Endodermal cell (in vitro differentiated cells): ENCODE measurements at regions not wholly inside any gene's neighbourhood (a gene's known extent, or its start where the extent isn't known, plus 50 kb on each side); places are given as distances from the start of the nearest gene placed in this dataset.

ENCODE experiments used
- DNase-seq: peaks from one replicate; pipeline ENCODE4 v3.0.0-alpha.2; 2017
- H3K27ac ChIP-seq: 2 replicates; pipeline ENCODE4 v1.5.1; 2013; ENCODE audit warnings: mild to moderate bottlenecking, low read depth, low read length, moderate library complexity
- H3K27me3 ChIP-seq: 2 replicates; pipeline ENCODE4 v1.6.1; 2013; ENCODE audit warnings: mild to moderate bottlenecking, low read length, moderate library complexity; ENCODE audit not compliant: insufficient read depth, control insufficient read depth, poor library complexity, severe bottlenecking
- H3K36me3 ChIP-seq: 2 replicates; pipeline ENCODE4 v1.7.0; 2013; ENCODE audit warnings: mild to moderate bottlenecking, low read length, moderate library complexity; ENCODE audit not compliant: control insufficient read depth, insufficient read depth
- H3K4me1 ChIP-seq: one replicate; pipeline ENCODE4 v1.7.0; 2013; ENCODE audit warnings: low read length; ENCODE audit not compliant: control insufficient read depth, insufficient read depth
- H3K4me3 ChIP-seq: 2 replicates; pipeline ENCODE4 v1.5.1; 2013; ENCODE audit warnings: mild to moderate bottlenecking, low read length, moderate library complexity
- H3K9ac ChIP-seq: 2 replicates; pipeline ENCODE4 v1.6.1; 2013; ENCODE audit warnings: mild to moderate bottlenecking, low read length, moderate library complexity; ENCODE audit not compliant: poor library complexity, severe bottlenecking; ENCODE audit errors: extremely low read depth
- H3K9me3 ChIP-seq: 2 replicates; pipeline ENCODE4 v1.6.1; 2013; ENCODE audit warnings: mild to moderate bottlenecking, low read length, moderate library complexity; ENCODE audit not compliant: control insufficient read depth
- H3K27ac Mint-ChIP-seq: 2 replicates; pipeline ENCODE4 v1.8.0; 2020; ENCODE audit warnings: mixed read lengths
- H3K27me3 Mint-ChIP-seq: 2 replicates; pipeline ENCODE4 v1.8.0; 2021; ENCODE audit warnings: mild to moderate bottlenecking, mixed read lengths; ENCODE audit not compliant: insufficient read depth
- H3K36me3 Mint-ChIP-seq: 2 replicates; pipeline ENCODE4 v1.8.0; 2020; ENCODE audit warnings: low read depth, mixed read lengths
- H3K4me1 Mint-ChIP-seq: 2 replicates; pipeline ENCODE4 v1.8.0; 2020; ENCODE audit warnings: mixed read lengths
- H3K4me3 Mint-ChIP-seq: 2 replicates; pipeline ENCODE4 v1.8.0; 2020; ENCODE audit warnings: mild to moderate bottlenecking, moderate library complexity, mixed read lengths
- H3K9me3 Mint-ChIP-seq: 2 replicates; pipeline ENCODE4 v1.8.0; 2020; ENCODE audit warnings: mild to moderate bottlenecking, mixed read lengths
- CTCF ChIP-seq: fragments of 200-600 bp; sonication (generic); conservative IDR thresholded peaks from 2 replicates; pipeline ENCODE4 v1.5.0; 2021; ENCODE audit warnings: antibody characterized with exemption, mild to moderate bottlenecking
- WGBS, 2 experiments: methylation state at CpG; one replicate each; pipeline versions ENCODE4 v1.1.5 to v1.1.7; 2013; ENCODE audit warnings: missing lambda C conversion rate in 2 of 2, mixed read lengths in 1 of 2; ENCODE audit not compliant: insufficient coverage in 1 of 2, insufficient read length in 1 of 2; 5-methylcytosine and 5-hydroxymethylcytosine counted together

- Mint-ChIP-seq H3K36me3 (no peaks in the 10 kb centered on the region), H3K9me3 (no peaks in the 10 kb centered on the region), H3K4me3 (no peak overlapping the region), H3K27me3 (peaks cover 2% of the 10 kb centered on the region), H3K4me1 (no peaks in the 10 kb centered on the region), H3K27ac (no peak overlapping the region)
- H3K27ac ChIP-seq: no peak overlapping the region
- H3K4me1 ChIP-seq: no peaks in the 10 kb centered on the region
- H3K9ac ChIP-seq: no peak overlapping the region
- DNase-seq: no peak
- no peaks in the 10 kb centered on the region for H3K36me3 ChIP-seq
- TF ChIP-seq CTCF: no peak
- no peak overlapping the region for H3K4me3 ChIP-seq
- no peaks in the 10 kb centered on the region for H3K27me3 ChIP-seq
- no peaks in the 10 kb centered on the region for H3K9me3 ChIP-seq
Observed at GRCh38 chr10:108307250-108307924, 1142.9 kb upstream of the SORCS1 start.

GRCh38 chr10:108303149-108303548, 1138.6 kb upstream of the SORCS1 start:
- Histone ChIP-seq H3K9me3 (no peaks in the 10 kb centered on the region), H3K9ac (no peak overlapping the region), H3K36me3 (no peaks in the 10 kb centered on the region), H3K4me3 (no peak overlapping the region), H3K27me3 (no peaks in the 10 kb centered on the region), H3K4me1 (no peaks in the 10 kb centered on the region), H3K27ac (no peak overlapping the region)
- Mint-ChIP-seq H3K36me3 (no peaks in the 10 kb centered on the region), H3K4me1 (no peaks in the 10 kb centered on the region), H3K4me3 (no peak overlapping the region), H3K27ac (no peak overlapping the region), H3K9me3 (no peaks in the 10 kb centered on the region), H3K27me3 (peaks cover 2% of the 10 kb centered on the region)
- TF ChIP-seq CTCF: no peak
- DNase-seq: no peak
- 93 to 95% methylated on average over 5 of the region's 5 CpGs for WGBS, 2 experiments

GRCh38 chr10:108301002-108301401, 1136.5 kb upstream of the SORCS1 start:
- no peaks in the 10 kb centered on the region for H3K9me3 Mint-ChIP-seq

More at GRCh38 chr10:108301002-108301401, 1136.5 kb upstream of the SORCS1 start:
- H3K4me3 Mint-ChIP-seq: no peak overlapping the region
- DNase-seq: no peak
- Histone ChIP-seq H3K9me3 (no peaks in the 10 kb centered on the region), H3K9ac (no peak overlapping the region), H3K4me1 (no peaks in the 10 kb centered on the region), H3K27me3 (no peaks in the 10 kb centered on the region), H3K27ac (no peak overlapping the region), H3K36me3 (no peaks in the 10 kb centered on the region), H3K4me3 (no peak overlapping the region)
- no peak for TF ChIP-seq CTCF
- no peak overlapping the region for H3K27ac Mint-ChIP-seq
- no peaks in the 10 kb centered on the region for H3K36me3 Mint-ChIP-seq
- peaks cover 2% of the 10 kb centered on the region for H3K27me3 Mint-ChIP-seq
- no peaks in the 10 kb centered on the region for H3K4me1 Mint-ChIP-seq
- WGBS, 2 experiments: 52 to 94% methylated on average over 2 to 3 of the region's 3 CpGs
